Ovary (tissue), 7 donors: ENCODE measurements at regions not wholly inside any gene's neighbourhood (a gene's known extent, or its start where the extent isn't known, plus 50 kb on each side); places are given as distances from the start of the nearest gene placed in this dataset.

Experiments used
- DNase-seq, 5 donors: peaks; one replicate each; pipeline ENCODE4 v3.0.0-alpha.2; 2019 to 2020
- H3K27ac ChIP-seq, 2 donors: fragments of 200-600 bp; one replicate each; pipeline versions ENCODE4 v1.5.1 to v1.8.0; 2019 to 2022
- H3K27me3 ChIP-seq: fragments of 200-600 bp; one replicate; pipeline ENCODE4 v1.8.0; 2022
- H3K36me3 ChIP-seq: fragments of 200-600 bp; sonication (generic); one replicate; pipeline ENCODE4 v1.5.1; 2019
- H3K4me1 ChIP-seq: one replicate; pipeline ENCODE4 v1.8.1; 2013; ENCODE audit warnings: mild to moderate bottlenecking, moderate library complexity; ENCODE audit not compliant: insufficient read depth
- H3K4me3 ChIP-seq: fragments of 200-600 bp; sonication (generic); one replicate; pipeline ENCODE4 v1.5.1; 2017
- H3K9me3 ChIP-seq, 2 donors: fragments of 200-600 bp in 1 of 2; sonication (generic) in 1 of 2; one replicate each; pipeline versions ENCODE4 v1.5.1 to v1.8.1; 2013 to 2019; ENCODE audit warnings: mild to moderate bottlenecking in 1 of 2, moderate library complexity in 1 of 2
- EP300 ChIP-seq: sonication (generic); formaldehyde crosslinking; IDR thresholded peaks from one replicate; pipeline ENCODE4 v1.6.1; 2017; ENCODE audit warnings: antibody characterized with exemption
- POLR2A ChIP-seq: fragments of 450-650 bp; IDR thresholded peaks from one replicate; pipeline ENCODE4 v1.6.1; 2017; ENCODE audit warnings: antibody characterized with exemption, mild to moderate bottlenecking, moderate library complexity
- WGBS, 3 donors: extraction: QIAGEN DNeasy Blood & Tissue Kit in 1 of 3; methylation state at CpG; one replicate each; pipeline versions ENCODE4 v1.1.5 to v1.1.7; 2013 to 2017; 5-methylcytosine and 5-hydroxymethylcytosine counted together
- intact Hi-C, 4 donors: fragments of 100-400 bp; cut with DNase I; formaldehyde crosslinking; loops; one replicate each; pipeline versions ENCODE4 v1.11.0 to v1.15.1; 2022 to 2023
- TF ChIP-seq, protein P1 (sequence below), 3 donors: fragments of 450-650 bp in 2 of 3; fragments of 200-600 bp in 1 of 3; IDR thresholded peaks; one replicate each; pipeline versions ENCODE4 v1.5.1 to v1.8.0; 2016 to 2022; ENCODE audit warnings: antibody characterized with exemption in 3 of 3, mild to moderate bottlenecking in 1 of 3
- donor health status: DM: no; HTN: no; CAD: no; lungs with moderate emphysema.
- donor health status: DM: no; HTN: no; CAD: no.
- donor health status: Bipolar disorder and iron deficiency.
- donor health status: DM: no; HTN: no; CAD: no.
- donor health status: DM: yes; HTN: yes; CAD: no.

DNA sequence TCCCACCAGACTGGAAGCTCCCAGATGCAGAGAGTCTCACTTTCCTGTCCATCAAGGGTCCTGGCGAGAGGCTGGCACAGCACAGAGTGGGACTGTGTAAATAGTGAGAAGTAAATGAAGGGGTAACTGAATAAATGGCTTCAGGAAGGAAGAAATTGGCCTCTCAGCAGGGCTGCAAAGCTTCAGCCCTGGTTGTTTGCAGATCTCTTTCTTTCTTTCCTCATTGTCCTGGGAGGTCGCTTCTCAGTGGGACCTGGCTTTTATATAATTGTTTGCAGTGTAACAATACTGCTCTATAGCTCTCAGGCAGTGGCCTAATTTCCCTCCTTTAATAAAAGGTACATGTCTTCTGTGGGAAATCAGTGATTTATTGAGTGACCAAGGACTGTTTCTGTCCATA is 74.9 kb upstream of the GPR45 start:
- intact Hi-C loops = no loop called here
- WGBS, 3 donors = 75 to 82% (median 77%) methylated on average over 2 of the region's 2 CpGs
- Histone ChIP-seq H3K27ac (no peak overlapping the region), H3K9me3 (no peaks in the 10 kb centered on the region), H3K36me3 (no peaks in the 10 kb centered on the region), H3K4me3 (no peak overlapping the region), H3K4me1 (no peaks in the 10 kb centered on the region), H3K27me3 (no peaks in the 10 kb centered on the region)
- TF ChIP-seq EP300 (no peak), POLR2A (no peak)
- TF ChIP-seq, protein P1, sequence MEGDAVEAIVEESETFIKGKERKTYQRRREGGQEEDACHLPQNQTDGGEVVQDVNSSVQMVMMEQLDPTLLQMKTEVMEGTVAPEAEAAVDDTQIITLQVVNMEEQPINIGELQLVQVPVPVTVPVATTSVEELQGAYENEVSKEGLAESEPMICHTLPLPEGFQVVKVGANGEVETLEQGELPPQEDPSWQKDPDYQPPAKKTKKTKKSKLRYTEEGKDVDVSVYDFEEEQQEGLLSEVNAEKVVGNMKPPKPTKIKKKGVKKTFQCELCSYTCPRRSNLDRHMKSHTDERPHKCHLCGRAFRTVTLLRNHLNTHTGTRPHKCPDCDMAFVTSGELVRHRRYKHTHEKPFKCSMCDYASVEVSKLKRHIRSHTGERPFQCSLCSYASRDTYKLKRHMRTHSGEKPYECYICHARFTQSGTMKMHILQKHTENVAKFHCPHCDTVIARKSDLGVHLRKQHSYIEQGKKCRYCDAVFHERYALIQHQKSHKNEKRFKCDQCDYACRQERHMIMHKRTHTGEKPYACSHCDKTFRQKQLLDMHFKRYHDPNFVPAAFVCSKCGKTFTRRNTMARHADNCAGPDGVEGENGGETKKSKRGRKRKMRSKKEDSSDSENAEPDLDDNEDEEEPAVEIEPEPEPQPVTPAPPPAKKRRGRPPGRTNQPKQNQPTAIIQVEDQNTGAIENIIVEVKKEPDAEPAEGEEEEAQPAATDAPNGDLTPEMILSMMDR (IDR thresholded peaks at IDR 0.05) = no peak
- DNase-seq = no peak

DNA sequence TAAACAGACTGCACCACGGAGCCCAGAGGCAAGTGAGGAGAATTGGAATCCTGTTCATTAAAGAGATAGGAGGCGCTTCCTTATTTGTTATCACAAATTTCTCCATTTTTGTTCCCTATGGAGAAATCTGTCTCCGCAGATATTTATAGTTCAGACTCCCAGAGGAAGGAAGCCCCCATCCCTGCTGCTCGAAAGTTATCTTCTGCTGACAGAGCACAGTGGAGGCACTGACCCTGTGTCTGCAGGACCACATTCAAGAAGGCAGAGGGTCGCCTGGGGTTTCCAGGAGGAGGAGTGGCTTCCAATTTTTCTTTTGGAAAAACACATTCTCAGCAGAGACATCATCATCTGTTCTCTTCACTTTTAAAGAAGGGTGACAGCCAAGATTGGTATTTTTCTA is 73.0 kb upstream of the GPR45 start:
- Histone ChIP-seq H3K27me3 (no peaks in the 10 kb centered on the region), H3K9me3 (no peaks in the 10 kb centered on the region), H3K27ac (no peak overlapping the region), H3K4me1 (no peaks in the 10 kb centered on the region), H3K4me3 (no peak overlapping the region), H3K36me3 (no peaks in the 10 kb centered on the region)
- intact Hi-C loops = no loop called here
- TF ChIP-seq EP300 = no peak
- no peak for TF ChIP-seq POLR2A
- TF ChIP-seq, protein P1 (IDR thresholded peaks at IDR 0.05) = no peak
- WGBS, 3 donors = 19 to 27% (median 21%) methylated on average over 5 of the region's 5 CpGs
- no peak for DNase-seq

DNA sequence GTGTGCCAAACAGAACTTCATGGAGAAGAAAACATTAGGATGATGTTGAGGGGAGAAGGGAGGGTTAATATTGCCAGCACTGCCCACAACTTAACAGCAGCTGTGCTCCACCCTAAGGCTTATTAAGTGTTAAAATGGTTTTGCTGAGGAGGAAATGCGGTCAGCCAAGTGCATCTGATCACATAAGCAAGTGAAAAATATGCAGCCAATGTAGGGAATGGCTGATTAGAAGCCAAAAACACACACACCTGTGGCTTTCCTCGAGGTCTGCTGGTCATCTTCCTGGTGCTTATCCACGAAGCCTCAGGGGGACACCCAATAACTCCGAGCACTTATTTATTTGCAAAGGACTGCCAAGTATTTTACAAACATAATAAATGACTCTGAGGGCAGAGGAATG is 66.3 kb upstream of the GPR45 start:
- DNase-seq = no peak
- intact Hi-C loops = no loop called here
- Histone ChIP-seq H3K27ac (no peak overlapping the region), H3K4me3 (no peak overlapping the region), H3K9me3 (no peaks in the 10 kb centered on the region), H3K4me1 (no peaks in the 10 kb centered on the region), H3K36me3 (no peaks in the 10 kb centered on the region), H3K27me3 (no peaks in the 10 kb centered on the region)
- no peak for TF ChIP-seq POLR2A
- no peak for TF ChIP-seq EP300
- TF ChIP-seq, protein P1 (IDR thresholded peaks at IDR 0.05) = no peak
- WGBS, 3 donors = 3 to 5% (median 4%) methylated on average over 4 of the region's 4 CpGs

DNA sequence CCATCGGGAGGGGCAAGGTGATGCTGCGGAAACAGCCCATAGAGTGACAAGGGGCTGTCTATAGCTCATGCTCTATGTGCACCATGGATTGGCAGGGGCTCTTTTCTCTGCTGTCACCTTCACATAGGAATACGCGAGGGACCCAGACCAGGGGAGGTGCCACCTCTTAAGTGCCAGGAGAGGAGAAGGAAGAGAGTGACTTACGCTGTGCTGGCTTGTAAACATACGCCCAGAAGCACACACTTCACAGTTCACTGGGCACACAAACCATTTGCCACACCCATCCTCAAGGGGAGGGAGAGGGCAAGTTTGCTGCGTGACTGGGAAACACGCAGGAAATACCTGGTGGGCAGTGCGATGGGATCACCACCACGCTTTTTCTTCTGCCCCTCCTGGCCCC is 65.1 kb upstream of the GPR45 start:
- WGBS, 3 donors = 69 to 77% (median 74%) methylated on average over 10 of the region's 10 CpGs
- no peaks in the 10 kb centered on the region for H3K36me3 ChIP-seq
- intact Hi-C loops = no loop called here
- no peak for TF ChIP-seq POLR2A
- no peak for TF ChIP-seq EP300
- TF ChIP-seq, protein P1 (IDR thresholded peaks at IDR 0.05) = no peak
- DNase-seq = no peak
- H3K27ac ChIP-seq = no peak overlapping the region
- H3K27me3 ChIP-seq = no peaks in the 10 kb centered on the region
- no peaks in the 10 kb centered on the region for H3K9me3 ChIP-seq
- H3K4me3 ChIP-seq = no peak overlapping the region
- H3K4me1 ChIP-seq = no peaks in the 10 kb centered on the region

DNA sequence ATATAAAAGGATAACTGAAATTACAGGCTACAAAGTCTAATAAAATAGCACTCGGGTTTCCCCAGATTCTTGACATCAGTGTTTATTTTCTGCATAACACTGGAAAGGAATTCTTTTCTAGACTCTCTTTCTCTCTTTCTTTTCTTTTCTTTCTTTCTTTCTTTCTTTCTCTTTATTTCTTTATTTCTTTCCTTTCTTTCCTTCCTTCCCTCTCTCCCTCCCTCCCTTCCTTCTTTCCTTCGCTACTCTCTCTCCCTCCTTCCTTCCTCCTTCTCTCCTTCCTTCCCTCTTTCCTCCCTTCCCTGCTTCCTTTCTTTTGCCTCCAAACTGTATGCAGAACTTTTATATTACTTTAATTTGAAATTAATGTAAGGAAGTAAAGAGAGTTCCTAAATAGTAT is 64.5 kb upstream of the GPR45 start:
- Histone ChIP-seq H3K27me3 (no peaks in the 10 kb centered on the region), H3K9me3 (no peaks in the 10 kb centered on the region), H3K36me3 (no peaks in the 10 kb centered on the region), H3K4me3 (no peak overlapping the region), H3K4me1 (no peaks in the 10 kb centered on the region), H3K27ac (no peak overlapping the region)
- 53 to 58% (median 57%) methylated on average over 2 of the region's 2 CpGs for WGBS, 3 donors
- intact Hi-C loops = no loop called here
- no peak for TF ChIP-seq POLR2A
- TF ChIP-seq, protein P1 (IDR thresholded peaks at IDR 0.05) = no peak
- no peak for TF ChIP-seq EP300
- no peak for DNase-seq
